Midbrain (tissue), 1 donor: ENCODE measurements at regions not wholly inside any gene's neighbourhood (a gene's known extent, or its start where the extent isn't known, plus 50 kb on each side); places are given as distances from the start of the nearest gene placed in this dataset.

Experiments
- DNase-seq: peaks from one replicate; lab custom pipeline; 2025; lab: John Stamatoyannopoulos, UW

DNA sequence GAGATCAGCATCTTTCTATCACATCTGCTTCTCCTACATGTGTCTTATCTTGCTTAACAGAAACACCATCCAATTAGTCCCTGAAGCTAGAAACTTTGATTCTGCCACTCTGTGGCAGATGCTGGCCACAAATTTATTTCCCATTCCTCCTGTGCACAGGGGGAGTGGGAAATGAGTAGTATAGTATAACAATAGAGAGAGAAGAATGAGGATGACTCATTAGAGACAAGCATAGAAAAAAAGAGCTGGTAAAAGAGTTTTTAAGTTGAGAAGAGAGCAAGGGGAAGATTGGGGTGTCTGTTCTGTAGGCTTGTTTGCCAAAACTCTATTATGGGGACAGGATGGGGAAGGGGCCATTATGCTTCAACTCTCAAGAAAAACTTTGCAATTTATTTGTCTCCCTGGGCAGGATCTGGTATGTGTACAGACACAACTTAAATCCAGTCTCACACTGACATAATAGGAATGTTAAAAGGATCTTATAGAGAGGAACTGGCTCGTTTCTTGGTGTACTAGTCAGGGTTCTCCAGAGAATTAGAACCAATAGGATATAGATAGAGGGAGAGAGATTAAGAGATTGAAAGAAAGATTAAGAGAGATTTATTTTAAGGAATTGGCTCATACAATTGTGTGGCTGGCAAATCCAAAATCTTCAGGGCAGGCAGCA lies 142.6 kb upstream of the CPSF6 start:
- DNase-seq, result no peak

DNA sequence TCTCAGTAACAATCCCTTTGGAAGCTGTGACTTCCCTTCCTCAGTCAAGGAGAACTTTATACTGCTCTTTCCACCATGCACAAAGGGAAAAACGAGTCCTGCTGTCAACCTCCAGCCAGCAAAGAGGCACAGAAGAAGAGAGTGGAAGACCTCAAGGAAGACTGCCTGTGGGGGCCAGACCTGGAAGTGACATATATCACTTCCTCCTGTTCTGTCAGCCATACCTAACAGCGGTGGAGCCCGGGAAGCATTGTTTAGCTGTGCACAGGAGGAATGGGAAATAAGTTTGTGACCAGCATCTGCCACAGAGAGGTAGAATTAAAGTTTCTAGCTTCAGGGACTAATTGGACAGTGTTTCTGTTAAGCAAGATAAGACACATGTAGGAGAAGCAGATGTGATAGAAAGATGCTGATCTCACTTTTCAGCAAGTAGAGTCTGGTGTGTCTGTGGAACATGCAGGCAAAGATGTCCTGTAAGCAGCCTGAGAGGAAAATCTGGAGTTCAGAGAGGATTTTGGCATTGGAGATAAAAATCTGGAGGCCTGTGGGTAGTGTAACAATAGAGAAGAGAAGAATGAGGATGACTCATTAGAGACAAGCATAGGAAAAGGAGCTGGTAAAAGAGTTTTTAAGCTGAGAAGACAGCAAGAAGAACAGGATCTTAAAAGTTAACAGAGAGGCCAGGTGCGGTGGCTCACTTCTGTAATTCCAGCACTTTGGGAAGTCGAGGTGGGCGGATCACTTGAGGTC lies 141.6 kb upstream of the CPSF6 start:
- DNase-seq, result no peak

DNA sequence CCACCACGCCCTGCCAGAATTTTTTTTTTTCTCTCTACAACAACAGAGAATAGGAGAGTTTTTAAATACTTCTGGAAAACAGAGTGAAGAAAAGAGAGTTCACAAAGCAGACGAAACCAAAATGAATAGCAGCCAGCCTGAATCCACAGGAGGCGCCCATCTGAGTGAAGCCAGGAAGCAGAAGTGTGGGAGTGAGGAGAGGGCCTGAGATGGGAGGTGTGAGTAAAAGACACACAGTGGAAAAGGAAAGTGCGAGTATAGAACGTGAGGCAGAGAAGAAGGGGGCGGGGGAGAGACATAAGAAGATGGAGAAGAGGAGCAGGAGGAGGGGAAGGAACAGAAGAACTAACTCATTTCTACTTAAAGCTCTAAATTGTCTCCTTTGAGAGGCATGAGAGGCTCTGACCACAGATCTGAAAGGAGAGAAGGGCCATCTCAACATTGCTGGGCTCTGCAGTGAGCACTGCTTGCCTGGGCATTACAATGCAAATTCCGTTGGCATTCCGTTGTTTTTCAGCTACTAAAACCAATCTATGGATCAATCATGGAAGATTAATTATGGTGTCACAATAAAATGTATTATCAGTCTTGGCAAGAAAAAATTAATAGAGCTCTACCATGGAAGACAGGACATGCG lies 140.1 kb upstream of the CPSF6 start:
- no peak for DNase-seq

DNA sequence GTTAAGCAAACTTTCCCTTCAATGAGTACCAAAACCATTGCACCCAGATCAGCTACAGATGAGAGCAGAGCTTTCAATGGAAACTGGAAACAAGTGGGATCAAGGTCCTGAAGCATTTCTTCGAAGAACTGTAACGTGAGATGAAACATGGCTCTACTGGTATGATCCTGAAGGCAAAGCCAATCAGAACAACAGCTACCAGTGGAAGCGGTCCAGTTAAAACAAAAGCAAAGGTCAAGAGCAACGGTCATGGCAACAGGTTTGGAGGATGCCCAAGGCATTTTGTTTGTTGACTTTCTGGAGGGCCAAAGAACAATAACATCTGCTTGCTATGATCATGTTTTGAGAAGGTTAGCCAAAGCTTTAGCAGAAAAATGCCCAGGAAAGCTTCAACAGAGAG lies 137.9 kb upstream of the CPSF6 start:
- no peak for DNase-seq

DNA sequence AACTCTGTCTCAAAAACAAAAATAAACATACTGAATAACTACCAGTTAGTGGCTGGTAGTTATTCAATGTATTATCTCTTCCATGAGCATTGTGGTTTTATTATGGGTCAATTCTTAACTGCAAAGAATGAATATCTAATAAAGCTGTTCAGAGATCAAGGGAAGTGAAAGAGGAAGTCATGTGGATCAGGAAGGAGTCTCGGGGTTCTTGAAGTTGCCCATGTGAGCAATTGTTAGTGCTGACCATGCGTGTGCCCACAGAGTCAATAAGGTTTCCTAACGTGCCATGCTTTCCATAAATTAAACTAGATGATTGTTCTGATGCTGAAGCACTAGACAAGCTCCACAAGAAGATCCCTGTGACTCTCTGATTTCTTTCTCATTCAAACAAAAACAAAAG lies 136.5 kb upstream of the CPSF6 start:
- DNase-seq, result peak; percentile 6

DNA sequence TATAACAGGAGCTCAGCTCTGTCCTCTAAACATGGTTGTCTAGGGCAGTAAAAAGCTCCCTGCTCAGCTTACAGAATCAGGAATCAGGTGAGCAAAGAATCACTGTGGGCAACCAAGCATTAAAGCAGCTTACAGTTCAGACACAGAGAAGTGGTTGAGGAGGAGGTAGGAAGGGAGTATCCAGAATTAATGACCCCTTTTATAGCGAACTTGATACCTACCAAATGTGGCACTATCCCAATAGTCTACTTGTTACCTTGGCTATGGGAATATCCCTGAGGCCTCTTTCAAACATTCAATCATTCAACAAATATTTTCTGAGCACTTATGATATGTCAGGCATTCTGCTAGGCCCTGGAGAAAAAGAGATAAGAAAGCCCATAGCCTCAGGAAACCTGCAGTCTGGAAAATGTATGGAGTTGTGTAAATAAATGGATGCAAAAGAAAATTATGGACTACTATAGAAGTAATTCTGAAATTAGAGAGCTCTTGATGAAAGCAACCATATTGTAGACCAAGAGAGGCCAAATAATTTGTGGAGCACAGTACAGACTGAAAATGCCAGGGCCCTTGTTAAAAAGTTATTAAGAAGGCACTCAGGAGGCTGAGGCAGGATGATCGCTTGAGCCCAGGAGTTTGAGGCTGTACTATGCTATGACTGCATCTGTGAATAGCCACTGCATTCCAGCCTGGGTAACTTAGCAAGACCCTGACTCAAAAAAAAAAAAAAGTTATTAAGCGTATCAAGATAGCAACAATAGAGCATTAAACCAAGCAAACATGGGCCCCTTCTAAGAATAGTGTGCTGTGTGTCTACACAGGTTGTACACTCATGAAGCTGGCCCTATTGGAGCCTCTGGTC lies 134.0 kb upstream of the CPSF6 start:
- DNase-seq, result no peak

DNA sequence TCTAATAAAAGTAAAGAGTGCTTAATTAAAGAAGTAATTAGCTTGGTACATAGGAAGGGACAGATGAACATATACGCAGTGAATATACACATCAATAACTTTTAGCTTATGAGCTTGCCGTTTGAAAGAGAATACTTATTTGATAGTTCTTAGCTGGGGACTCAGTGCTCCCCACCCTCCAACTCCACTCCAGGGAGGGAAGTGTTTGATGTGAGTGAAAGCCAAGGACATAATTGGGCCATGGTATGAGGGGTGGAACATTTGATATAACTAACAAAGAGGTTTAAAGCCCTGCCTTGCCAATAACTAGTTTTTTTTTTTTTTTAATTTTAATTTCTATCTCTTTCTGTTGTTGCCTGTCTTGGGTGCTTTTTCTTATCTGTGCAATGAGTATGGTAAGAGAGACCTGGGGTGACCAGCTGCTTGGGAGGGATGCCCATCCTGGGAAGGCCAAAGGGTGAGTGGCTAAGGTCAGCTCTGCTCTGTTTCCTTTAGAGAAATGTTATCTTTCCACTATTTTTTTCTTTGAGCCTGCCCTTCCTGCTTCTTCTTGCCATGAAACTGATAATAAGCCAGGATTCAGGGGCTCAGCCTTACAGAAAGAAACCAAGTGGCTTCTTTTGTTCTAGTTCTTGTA lies 132.8 kb upstream of the CPSF6 start:
- DNase-seq, result no peak

DNA sequence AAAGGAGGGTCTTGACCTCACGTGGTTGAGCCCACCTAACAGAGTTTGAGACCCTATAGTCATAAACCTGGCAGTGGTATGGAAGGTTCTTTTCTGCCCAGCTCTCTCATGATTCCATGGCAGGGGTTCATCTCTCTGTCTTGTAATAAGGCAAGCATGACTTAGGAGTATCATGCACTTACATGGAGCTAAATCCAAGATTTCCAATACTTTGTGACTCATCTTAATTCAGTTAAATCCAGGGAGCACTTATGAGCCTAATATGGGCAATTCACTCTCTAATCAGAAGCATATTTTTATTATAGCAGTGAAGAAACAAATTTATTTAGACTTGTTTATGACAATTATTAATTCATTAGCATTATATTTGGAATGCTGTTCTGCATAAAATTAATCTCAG lies 131.8 kb upstream of the CPSF6 start:
- no peak for DNase-seq

DNA sequence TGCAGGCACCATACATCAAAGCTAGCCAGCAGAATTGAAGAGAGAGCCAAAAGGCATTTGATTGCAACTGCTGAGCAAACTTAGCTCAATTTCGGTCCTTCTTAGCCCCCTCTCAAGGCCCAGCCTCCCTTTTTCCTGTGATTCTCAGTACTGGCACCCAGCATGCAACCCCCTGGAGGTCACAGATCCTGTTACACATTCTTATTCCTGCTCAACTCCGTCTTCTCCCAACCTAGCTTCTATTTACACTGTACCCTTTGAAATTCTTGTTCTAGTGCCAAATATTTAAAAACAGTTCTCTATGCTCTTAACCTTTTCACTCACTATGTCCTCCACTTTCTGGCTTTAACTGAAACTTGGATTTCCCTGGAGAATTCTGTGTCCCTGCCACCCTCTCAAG lies 131.3 kb upstream of the CPSF6 start:
- no peak for DNase-seq

DNA sequence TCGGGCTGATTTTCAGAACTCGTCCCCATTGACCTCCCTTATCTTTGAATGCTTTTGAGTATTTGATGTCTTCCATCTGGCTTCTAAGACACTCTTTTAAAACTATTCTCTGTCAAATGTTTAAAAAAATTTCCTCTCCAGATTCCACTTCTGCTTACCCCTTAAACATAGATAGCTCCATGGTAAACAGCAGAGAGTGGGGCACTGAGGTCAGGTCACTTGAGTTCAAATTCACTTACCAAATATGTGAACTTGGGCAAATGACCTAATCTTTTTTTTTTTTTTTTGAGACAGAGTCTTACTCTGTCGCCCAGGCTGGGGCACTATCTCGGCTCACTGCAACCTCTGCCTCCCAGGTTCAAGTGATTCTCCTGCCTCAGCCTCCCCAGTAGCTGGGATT lies 126.8 kb upstream of the CPSF6 start:
- DNase-seq, result no peak

DNA sequence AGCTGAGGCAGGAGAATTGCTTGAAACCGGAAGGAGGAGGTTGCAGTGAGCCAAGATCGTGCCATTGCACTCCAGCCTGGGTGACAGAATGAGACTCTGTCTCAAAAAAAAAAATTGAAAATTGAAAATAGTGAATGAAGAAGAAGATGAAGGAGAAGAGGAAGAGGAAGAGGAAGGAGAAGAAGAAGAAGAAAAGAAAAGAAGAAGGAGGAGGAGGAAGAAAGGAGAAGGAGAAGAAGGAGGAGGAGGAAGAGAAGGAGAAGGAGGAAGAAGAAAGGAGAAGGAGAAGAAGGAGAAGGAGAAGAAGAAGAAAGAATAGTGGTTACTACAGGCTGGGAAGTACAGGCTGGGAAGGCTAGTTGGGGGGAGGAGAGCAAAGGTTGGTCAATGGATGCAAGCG lies 124.3 kb upstream of the CPSF6 start:
- no peak for DNase-seq

DNA sequence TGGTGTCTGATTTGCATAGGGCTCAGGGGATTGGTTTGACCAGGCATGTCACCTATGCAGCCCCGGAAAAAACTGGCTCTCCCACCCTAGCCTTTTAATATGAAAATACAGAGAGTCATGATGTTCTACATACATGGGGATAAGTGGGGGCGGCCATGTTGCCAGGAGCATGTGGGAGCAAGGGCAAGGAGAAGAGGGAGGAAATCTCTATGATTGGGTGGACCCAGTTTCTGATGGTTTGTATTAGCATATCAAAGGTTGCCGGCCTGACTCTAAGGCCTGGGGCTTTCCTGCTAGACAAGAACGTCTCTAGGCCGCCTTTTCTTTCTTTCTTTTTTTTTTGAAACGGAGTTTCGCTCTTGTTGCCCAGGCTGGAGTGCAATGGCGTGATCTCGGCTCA lies 123.4 kb upstream of the CPSF6 start:
- DNase-seq, result no peak

DNA sequence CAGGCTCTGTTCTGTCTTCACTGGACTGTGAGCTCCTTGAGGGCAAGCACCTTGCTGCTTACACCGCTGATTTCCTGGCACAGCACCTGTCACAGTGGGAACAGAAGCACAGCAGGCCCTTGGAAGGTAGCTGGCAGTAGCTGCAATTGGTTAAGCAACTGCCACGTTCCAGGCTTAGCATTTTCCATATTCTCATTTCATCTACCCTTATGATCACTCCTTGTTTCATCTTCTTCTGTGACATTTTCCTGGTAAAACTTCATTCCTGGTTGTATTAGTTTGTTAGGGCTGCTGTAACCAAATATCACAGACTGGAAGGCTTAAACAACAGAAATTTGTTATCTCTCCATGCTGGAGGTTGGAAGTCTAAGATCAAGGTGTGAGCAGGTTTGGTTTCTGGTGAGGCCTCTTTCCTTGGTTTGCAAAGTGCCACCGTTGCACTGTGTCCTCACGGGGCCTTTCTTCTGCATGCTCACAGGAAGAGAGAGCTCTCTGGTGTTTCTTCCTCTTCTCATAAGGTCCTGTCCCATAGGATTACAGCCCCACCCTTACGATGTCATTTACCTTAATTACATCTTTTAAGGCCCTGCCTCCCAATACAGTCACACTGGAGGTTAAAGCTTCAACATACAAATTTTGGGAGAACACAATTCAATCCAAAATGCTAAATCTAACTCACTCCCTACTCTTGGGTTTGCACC lies 121.7 kb upstream of the CPSF6 start:
- DNase-seq, result no peak

DNA sequence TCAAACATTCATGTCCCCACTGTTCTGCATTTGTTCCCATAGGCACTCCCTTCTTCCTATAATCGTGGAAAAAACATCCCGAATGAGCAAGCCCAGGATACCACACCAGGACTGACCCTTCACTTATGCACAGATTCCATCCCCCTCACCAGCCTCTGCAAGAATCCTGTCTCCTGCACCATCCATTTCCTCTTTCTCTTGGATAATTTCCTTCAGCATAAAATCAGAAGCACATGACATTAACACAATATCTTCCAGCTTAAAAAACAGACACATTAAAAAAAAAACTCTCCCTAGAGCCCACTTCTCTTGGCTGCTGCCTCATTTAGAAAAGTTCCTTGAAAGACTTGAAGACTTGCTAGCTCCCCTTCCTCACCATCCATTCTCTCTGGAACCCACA lies 120.9 kb upstream of the CPSF6 start:
- no peak for DNase-seq

DNA sequence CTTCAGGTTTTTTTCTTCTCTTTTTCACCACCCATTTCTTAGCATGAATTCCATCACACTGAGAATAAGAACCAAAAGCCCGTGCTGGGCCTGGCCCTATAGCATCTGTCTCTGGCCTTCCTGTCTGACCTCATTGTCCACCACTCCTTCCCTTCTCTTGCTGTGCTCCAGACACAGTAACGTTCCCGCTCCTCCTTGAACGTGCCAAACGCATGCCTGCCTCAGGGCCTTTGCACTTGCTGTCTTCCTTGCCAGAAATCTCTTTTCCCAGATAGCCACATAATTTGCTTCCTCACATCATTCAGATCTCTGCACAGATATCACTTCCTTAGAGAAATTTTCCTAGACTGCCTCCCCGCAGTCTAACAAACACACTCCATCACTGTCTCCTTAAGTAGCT lies 119.6 kb upstream of the CPSF6 start:
- no peak for DNase-seq

DNA sequence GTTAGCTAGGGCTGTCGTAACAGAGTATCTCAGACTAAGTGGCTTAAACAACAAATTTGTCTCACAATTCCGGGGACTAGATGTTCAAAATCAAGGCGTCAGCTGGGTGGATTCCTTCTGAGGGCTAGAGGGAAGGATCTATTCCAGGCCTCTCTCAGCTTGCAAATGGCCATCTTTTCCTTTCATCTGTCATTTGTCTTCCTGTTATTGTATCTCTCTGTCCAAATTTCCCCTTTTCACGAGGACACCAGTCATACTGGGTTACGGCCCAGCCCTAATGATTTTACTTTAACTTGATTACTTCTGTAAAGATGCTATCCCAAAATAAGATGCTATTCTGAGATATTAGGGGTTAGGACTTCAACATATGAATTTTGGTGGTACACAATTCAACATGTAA lies 119.0 kb upstream of the CPSF6 start:
- DNase-seq, result no peak

DNA sequence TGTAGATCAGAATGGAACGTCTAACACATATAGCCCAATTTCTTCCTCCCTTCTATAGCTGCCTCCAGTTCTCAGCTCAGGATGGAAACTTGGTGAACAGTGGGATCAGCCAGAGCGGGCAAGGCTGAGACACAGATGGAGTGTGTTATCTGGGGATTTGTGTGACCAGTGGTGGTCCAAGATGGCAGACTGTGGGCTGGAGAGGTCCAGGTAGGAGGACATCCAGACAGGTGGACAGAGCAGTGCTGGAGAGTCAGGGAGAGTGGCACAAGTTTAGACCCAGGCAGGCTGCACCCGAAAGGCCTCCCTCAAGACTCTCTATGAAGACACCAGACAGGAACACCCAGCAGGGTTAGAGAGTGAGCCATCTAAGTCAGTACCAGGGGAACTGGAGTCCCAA lies 116.1 kb upstream of the CPSF6 start:
- no peak for DNase-seq

DNA sequence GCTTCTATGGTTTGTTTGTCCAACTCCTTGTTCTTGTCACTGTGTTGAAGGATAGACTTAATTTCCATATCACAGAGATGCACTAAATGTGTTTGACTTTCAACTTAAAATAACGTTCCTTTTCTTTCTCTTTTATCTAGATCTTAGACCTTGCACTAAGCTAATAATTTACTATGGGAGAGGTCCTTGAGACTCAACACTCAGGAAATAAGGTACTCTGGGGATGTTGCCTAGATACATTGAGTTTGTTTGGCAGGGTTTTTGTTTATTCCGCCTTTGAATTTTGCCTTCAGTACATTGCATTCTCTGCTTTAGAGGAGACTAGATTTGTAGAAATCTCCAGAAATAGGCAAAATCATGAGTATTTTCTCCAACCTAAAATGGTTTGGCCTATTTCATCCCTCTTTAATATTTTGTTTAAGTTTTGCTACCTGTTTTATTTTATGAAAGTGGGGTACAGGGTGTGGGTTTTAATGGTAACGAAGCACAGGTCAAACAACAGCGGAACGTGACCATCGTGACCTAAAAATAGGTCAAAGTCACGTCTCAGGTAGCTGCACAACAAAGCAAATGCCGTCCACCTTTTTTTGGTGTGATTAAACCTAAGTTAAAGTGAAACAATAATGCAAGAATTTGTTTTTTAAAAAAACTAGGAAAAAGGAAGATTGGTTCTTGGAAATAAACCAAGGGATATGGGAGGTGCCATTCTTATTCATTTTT lies 115.3 kb upstream of the CPSF6 start:
- peak; percentile 4 for DNase-seq

DNA sequence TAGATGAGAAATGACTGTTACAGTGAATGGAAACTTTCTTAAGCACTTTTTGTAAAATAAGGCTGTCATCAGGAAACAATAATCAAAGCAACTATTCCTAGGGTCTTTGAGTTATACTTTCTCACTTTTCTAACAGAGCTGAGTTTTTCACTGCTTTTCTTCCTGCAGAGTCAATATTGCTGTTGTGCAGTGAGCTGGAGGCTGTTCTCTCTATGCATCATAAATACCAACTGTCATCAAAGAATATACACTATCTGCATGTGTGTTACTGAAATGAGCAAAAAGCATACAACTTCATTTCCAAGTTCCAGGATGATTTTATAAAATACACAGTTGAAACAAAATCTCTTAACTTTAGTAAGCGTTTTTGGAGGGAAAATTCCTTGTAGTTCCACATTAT lies 110.4 kb upstream of the CPSF6 start:
- DNase-seq, result no peak

DNA sequence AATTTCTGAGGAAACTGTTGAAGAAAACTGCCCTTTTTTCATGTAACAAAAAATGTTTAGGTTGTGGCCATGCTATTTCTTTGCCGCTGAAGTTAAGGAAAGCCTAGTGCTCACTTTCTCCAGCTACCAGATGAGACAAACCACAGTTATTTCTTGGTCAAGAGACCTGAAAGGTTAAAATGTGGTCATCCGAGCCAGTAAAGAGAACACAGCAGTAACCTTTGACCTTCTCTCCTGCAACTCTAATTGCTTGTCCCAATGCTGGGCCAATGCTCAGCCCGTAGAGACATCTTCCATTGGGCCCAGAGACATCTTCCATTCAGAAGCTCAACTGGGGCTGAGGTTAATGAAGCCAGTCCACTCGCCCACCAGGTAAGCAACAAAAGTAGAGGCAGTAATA lies 109.8 kb upstream of the CPSF6 start:
- no peak for DNase-seq

DNA sequence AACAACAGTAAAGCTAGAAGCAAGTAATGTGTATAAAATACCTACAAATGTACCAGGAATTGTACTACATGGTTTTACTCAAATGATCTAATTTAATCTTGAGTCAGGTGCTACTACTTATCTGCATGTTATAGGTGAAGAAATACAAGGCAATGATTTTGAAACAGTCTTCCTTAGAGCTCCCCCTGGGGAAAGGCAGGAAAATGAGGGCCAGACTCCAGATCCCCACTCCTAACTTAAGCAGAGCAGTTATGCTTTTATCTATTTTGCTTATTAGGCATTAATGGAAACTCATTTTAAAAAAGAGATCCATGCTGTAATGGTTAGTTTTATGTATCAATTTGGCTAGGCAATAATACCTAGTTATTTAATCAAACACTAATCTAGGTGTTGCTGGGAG lies 109.3 kb upstream of the CPSF6 start:
- DNase-seq, result no peak
